ENCODE measurements at regions not wholly inside any gene's neighbourhood (a gene's known extent, or its start where the extent isn't known, plus 50 kb on each side); places are given as distances from the start of the nearest gene placed in this dataset.

GRCh38 chr9:90476058-90476457 lies 166.6 kb downstream of the DIRAS2 start:
- no peak for TF ChIP-seq CTCF (IDR thresholded peaks at IDR 0.05)
- TF ChIP-seq POLR2A (IDR thresholded peaks at IDR 0.05): no peak
